RWPE2 (cell line): ENCODE measurements at regions not wholly inside any gene's neighbourhood (a gene's known extent, or its start where the extent isn't known, plus 50 kb on each side); places are given as distances from the start of the nearest gene placed in this dataset.

Source experiments
- ATAC-seq: fragments of 200-7000 bp; cut with Tn5 transposase; 3 replicates; pipeline ENCODE4 v1.9.1; 2021; ENCODE audit warnings: low read depth
- DNase-seq: peaks from one replicate; pipeline ENCODE4 v3.0.0-alpha.2; 2020; ENCODE audit warnings: low spot score
- H3K27ac ChIP-seq: fragments of 450-650 bp; 2 replicates; pipeline ENCODE4 v1.5.1; 2017; ENCODE audit warnings: mild to moderate bottlenecking; ENCODE audit not compliant: poor library complexity, severe bottlenecking
- H3K27me3 ChIP-seq: fragments of 250-450 bp; sonication (Bioruptor Pico); 2 replicates; pipeline ENCODE4 v1.5.1; 2021; ENCODE audit warnings: mild to moderate bottlenecking, moderate library complexity; ENCODE audit not compliant: insufficient read depth, poor library complexity, severe bottlenecking
- H3K36me3 ChIP-seq: fragments of 250-450 bp; sonication (Bioruptor Pico); 2 replicates; pipeline ENCODE4 v1.5.1; 2020; ENCODE audit warnings: low read depth, mild to moderate bottlenecking, moderate library complexity
- H3K4me1 ChIP-seq: fragments of 250-450 bp; sonication (Bioruptor Pico); 2 replicates; pipeline ENCODE4 v1.5.1; 2021; ENCODE audit warnings: mild to moderate bottlenecking, moderate library complexity; ENCODE audit not compliant: insufficient read depth, poor library complexity, severe bottlenecking
- H3K4me3 ChIP-seq: fragments of 250-450 bp; sonication (Bioruptor Pico); 2 replicates; pipeline ENCODE4 v1.5.1; 2021; ENCODE audit warnings: mild to moderate bottlenecking, moderate library complexity; ENCODE audit not compliant: severe bottlenecking
- H3K9me3 ChIP-seq: fragments of 250-450 bp; sonication (Bioruptor Pico); 2 replicates; pipeline ENCODE4 v1.5.1; 2021; ENCODE audit warnings: mild to moderate bottlenecking, moderate library complexity; ENCODE audit not compliant: severe bottlenecking
- CTCF ChIP-seq: fragments of 450-650 bp; IDR thresholded peaks from one replicate; pipeline ENCODE4 v1.5.1; 2017; ENCODE audit warnings: mild to moderate bottlenecking, moderate library complexity; ENCODE audit not compliant: poor library complexity, severe bottlenecking

DNA sequence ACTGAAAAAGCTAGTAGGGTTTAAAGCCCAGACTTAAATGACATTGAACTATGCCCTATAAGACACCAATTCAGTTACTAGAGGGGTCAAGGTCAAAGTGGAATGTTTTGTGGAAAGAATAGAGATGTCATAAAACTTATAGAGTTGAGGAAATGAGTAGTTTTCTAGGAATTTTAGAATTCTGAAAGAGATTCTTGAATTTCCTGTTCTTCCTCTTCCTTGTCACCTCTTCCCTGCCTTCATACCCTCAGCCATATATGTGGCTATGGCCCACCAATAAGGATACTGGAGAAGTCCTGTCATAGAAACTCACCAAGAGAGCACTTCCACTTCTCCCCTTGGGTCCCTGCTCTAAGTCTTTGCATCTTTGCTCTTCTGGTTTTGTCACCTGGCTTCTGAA is 104.9 kb upstream of the TGFBR2 start:
- Histone ChIP-seq H3K36me3 (no peaks in the 10 kb centered on the region), H3K27ac (peak overlapping the region; percentile 85), H3K4me1 (peaks cover 29% of the 10 kb centered on the region), H3K27me3 (no peaks in the 10 kb centered on the region), H3K9me3 (no peaks in the 10 kb centered on the region), H3K4me3 (no peak overlapping the region)
- ATAC-seq (no peak), DNase-seq (no peak)
- TF ChIP-seq CTCF: no peak

DNA sequence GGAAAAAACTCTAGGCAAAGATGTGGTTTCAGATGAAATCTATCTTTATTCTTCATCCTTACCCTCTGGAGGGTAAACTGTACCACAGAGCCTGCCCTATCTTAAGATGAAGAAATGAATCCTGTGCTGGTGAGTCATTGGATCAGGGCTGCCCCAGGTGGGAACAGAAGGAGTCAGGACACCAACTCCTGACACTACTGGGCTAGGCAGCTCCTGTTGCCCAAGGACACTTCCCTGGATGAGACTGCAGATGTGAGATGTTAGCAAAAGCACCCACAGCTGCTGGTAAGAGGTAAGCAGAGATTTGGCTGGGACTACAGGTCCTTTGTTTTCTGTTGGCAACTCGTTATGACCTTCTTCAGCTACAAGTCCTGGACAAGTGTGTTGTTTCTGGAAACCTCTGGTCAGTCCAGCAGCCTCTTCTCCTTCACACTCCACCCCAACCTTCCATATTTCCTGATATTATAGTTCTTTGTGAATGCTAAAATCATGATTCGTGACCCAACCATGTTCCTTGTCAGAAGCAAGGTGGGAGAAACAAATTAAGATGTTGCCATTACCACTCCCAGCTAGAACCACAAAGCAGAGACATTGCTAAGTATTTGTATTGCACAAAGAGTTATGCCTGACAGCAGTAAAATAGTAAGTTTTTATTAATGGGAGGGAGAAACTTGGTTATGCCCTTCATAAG is 104.2 kb upstream of the TGFBR2 start:
- no peak for TF ChIP-seq CTCF
- ATAC-seq: peak; percentile 12; the same call in 2 of the 3 replicates

DNA sequence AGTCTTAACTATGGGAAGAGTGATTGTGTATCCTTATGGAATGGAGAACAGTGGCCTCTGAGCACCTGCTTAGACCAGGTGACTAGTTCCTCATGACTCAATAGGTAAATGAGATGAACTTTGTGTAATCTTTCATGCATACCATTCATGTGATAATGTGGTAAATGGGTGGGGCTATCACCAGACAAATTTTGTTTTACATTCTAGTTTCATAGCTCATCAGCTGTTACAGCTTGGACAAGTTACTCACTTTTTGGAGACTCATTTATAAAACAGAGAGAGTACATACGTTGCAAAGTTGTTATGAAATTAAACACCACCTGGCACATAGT is 103.7 kb upstream of the TGFBR2 start:
- H3K9me3 ChIP-seq: no peaks in the 10 kb centered on the region
- ATAC-seq (peak; percentile 94), DNase-seq (no peak)
- no peak overlapping the region for H3K4me3 ChIP-seq
- TF ChIP-seq CTCF: no peak
- H3K36me3 ChIP-seq: no peaks in the 10 kb centered on the region
- H3K4me1 ChIP-seq: peaks cover 27% of the 10 kb centered on the region
- H3K27ac ChIP-seq: peak overlapping the region; percentile 85
- no peaks in the 10 kb centered on the region for H3K27me3 ChIP-seq

More for the DNA sequence above, 104.2 kb upstream of the TGFBR2 start:
- peaks cover 27% of the 10 kb centered on the region for H3K4me1 ChIP-seq
- no peaks in the 10 kb centered on the region for H3K27me3 ChIP-seq
- peak overlapping the region; percentile 85 for H3K27ac ChIP-seq
- no peak for DNase-seq
- no peaks in the 10 kb centered on the region for H3K9me3 ChIP-seq
- H3K4me3 ChIP-seq: no peak overlapping the region
- H3K36me3 ChIP-seq: no peaks in the 10 kb centered on the region

DNA sequence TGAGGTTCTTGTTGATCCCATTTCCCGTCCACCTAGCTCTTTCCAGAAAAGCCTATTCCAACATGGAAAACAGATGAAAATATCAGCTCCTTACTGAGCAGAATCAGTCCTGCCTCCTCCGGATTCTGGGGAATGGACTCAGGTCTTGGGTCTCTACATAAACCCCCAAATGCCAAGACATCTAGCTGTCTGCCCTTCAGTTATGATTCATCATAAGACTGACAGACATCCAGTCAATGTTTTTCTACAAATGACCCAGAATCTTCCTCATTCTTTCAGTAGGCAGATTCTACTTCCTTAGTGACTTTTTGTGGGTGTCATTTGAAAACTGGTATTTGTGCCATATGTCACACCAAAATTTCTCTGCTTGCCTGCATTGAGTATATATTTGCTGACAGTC is 103.0 kb upstream of the TGFBR2 start:
- Histone ChIP-seq H3K36me3 (no peaks in the 10 kb centered on the region), H3K27ac (peak overlapping the region; percentile 85), H3K4me3 (no peak overlapping the region), H3K9me3 (no peaks in the 10 kb centered on the region), H3K4me1 (peaks cover 27% of the 10 kb centered on the region), H3K27me3 (no peaks in the 10 kb centered on the region)
- no peak for ATAC-seq
- TF ChIP-seq CTCF: no peak
- no peak for DNase-seq

DNA sequence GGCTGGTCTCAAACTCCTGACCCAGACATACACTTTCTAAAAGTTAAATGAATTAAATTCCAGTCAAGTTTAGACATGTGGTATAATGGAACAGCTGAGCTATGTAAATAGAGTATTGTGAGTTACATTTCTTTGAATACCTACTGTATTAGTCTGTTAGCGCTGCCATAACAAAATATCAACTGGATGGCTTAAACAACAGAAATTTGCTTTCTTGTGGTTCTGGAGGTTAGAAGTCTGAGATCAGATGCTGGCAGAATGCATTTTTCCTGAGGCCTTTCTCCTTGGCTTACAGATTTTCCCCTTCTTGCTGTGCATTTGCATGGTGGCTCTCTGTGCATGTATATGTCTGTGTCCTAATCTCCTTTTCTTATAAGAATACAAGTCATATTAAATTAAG is 101.5 kb upstream of the TGFBR2 start:
- H3K4me3 ChIP-seq: no peak overlapping the region
- ATAC-seq: no peak

More for the DNA sequence above, 101.5 kb upstream of the TGFBR2 start:
- Histone ChIP-seq H3K27me3 (no peaks in the 10 kb centered on the region), H3K4me1 (peaks cover 28% of the 10 kb centered on the region), H3K9me3 (no peaks in the 10 kb centered on the region), H3K36me3 (no peaks in the 10 kb centered on the region), H3K27ac (peak overlapping the region; percentile 85)
- no peak for TF ChIP-seq CTCF
- no peak for DNase-seq
